ENCODE measurements at regions not wholly inside any gene's neighbourhood (a gene's known extent, or its start where the extent isn't known, plus 50 kb on each side); places are given as distances from the start of the nearest gene placed in this dataset.

DNA sequence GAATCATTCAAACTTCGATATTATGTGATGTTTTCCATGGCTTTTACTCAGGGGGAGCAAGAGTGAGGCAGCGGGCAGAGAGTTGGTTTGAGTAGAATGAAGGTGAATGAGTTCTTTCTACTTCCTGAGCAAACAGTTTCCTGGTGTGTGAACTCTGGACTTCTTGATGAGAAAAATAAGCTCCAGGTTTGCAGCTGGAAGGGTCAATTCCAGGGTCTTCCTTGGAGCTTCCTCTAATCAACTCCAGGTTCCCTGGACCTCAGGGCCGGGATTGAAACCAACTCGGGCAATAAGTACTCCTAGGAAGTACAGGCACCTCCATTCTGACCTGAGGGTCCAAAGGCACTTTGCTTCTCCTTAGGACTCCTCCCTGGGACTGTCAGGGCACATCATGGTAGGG, 243.6 kb upstream of the ONECUT1 start:
- TF ChIP-seq CTCF (IDR thresholded peaks at IDR 0.05) (no peak), POLR2AphosphoS5 (IDR thresholded peaks at IDR 0.05; ENCODE audit: low read depth, low read length) (no peak)
- TF ChIP-seq, protein P1, sequence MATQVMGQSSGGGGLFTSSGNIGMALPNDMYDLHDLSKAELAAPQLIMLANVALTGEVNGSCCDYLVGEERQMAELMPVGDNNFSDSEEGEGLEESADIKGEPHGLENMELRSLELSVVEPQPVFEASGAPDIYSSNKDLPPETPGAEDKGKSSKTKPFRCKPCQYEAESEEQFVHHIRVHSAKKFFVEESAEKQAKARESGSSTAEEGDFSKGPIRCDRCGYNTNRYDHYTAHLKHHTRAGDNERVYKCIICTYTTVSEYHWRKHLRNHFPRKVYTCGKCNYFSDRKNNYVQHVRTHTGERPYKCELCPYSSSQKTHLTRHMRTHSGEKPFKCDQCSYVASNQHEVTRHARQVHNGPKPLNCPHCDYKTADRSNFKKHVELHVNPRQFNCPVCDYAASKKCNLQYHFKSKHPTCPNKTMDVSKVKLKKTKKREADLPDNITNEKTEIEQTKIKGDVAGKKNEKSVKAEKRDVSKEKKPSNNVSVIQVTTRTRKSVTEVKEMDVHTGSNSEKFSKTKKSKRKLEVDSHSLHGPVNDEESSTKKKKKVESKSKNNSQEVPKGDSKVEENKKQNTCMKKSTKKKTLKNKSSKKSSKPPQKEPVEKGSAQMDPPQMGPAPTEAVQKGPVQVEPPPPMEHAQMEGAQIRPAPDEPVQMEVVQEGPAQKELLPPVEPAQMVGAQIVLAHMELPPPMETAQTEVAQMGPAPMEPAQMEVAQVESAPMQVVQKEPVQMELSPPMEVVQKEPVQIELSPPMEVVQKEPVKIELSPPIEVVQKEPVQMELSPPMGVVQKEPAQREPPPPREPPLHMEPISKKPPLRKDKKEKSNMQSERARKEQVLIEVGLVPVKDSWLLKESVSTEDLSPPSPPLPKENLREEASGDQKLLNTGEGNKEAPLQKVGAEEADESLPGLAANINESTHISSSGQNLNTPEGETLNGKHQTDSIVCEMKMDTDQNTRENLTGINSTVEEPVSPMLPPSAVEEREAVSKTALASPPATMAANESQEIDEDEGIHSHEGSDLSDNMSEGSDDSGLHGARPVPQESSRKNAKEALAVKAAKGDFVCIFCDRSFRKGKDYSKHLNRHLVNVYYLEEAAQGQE (IDR thresholded peaks at IDR 0.05; ENCODE audit: insufficient read depth in 1 of 2, low read depth in 2 of 2, low read length in 1 of 2): no peak
